Activated CD4-positive, alpha-beta T cell treated with anti-CD3 and anti-CD28 coated beads, Interleukin-2, amount 10 ng/mL, durations not matched to agents 7 days and 5 days (primary cell): ENCODE measurements at regions not wholly inside any gene's neighbourhood (a gene's known extent, or its start where the extent isn't known, plus 50 kb on each side); places are given as distances from the start of the nearest gene placed in this dataset.

Experiments
- CTCF ChIA-PET: fragments of 350-600 bp; sonication (Branson Sonifier 250); formaldehyde crosslinking; loops from one replicate; lab custom pipeline; 2021; ENCODE audit warnings: antibody characterized with exemption; lab: Charles Lee
- POLR2A ChIA-PET: fragments of 350-600 bp; sonication (Branson Sonifier 250); formaldehyde crosslinking; loops from one replicate; lab custom pipeline; 2021; ENCODE audit warnings: antibody characterized with exemption; lab: Charles Lee
- DNase-seq: peaks from one replicate; pipeline ENCODE4 v3.0.0-alpha.2; 2020
- H3K27ac Mint-ChIP-seq: one replicate; pipeline ENCODE4 v1.8.0; 2021; ENCODE audit warnings: mild to moderate bottlenecking, moderate library complexity, mixed read lengths
- H3K27me3 Mint-ChIP-seq: one replicate; pipeline ENCODE4 v1.8.0; 2021; ENCODE audit warnings: mixed read lengths
- H3K36me3 Mint-ChIP-seq: one replicate; pipeline ENCODE4 v1.8.0; 2021; ENCODE audit warnings: low read depth, mixed read lengths
- H3K4me1 Mint-ChIP-seq: one replicate; pipeline ENCODE4 v1.8.0; 2021; ENCODE audit warnings: mixed read lengths
- H3K4me3 Mint-ChIP-seq: one replicate; pipeline ENCODE4 v1.8.0; 2021; ENCODE audit warnings: mild to moderate bottlenecking, moderate library complexity, mixed read lengths
- H3K9me3 Mint-ChIP-seq: one replicate; pipeline ENCODE4 v1.8.0; 2021; ENCODE audit warnings: mixed read lengths

DNA sequence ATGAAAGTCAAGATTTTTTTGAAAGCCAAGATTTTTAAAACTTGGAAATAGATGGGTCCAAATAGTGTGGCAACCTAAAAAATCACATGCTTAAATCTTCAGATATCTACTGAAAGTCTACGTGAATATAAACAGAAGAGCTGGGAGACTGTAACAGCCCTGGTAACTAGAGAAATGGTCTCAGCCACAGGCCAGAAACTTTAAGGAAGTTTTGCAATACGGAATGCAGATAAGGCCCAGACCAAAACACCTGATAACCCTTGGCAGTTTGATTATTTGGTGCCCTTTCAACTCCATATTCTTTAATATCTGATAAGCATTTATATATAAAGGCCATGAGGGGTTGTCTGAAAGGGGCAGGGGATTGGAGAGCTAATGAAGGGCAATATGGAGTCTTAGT, 537.3 kb upstream of the TGFBR2 start:
- DNase-seq: no peak
- Mint-ChIP-seq H3K4me1 (no peaks in the 10 kb centered on the region), H3K27me3 (no peaks in the 10 kb centered on the region), H3K4me3 (no peak overlapping the region), H3K36me3 (no peaks in the 10 kb centered on the region), H3K9me3 (peaks cover 2% of the 10 kb centered on the region), H3K27ac (no peak overlapping the region)
- POLR2A ChIA-PET: no interaction called here
- CTCF ChIA-PET: interaction anchor here (0.6 kb wide), 1 partner anchor 86 kb away, joined by 3 read pairs; no protein-coding TSS in a partner anchor

DNA sequence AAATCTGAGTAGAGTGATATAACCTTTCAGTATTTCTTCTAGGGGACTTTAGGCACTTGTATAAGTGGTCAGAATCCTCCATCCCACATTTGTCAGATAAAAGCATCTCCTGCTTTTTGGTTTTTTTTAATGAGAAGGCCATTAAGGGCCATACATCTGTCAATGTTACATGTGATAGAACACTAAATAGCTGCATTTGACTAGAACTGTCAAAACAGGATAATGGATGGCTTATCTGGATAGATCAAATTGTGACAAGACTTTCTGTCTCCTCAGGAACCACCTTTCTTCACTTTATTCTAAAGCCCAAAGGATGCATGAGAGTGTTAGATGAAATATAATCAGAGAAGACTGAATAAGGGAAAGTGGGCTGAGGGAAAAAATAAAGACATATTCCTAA, 533.4 kb upstream of the TGFBR2 start:
- Mint-ChIP-seq H3K4me1 (no peaks in the 10 kb centered on the region), H3K4me3 (no peak overlapping the region), H3K36me3 (no peaks in the 10 kb centered on the region), H3K27me3 (no peaks in the 10 kb centered on the region), H3K9me3 (no peaks in the 10 kb centered on the region), H3K27ac (no peak overlapping the region)
- ChIA-PET CTCF (no interaction called here), POLR2A (no interaction called here)
- DNase-seq: no peak

DNA sequence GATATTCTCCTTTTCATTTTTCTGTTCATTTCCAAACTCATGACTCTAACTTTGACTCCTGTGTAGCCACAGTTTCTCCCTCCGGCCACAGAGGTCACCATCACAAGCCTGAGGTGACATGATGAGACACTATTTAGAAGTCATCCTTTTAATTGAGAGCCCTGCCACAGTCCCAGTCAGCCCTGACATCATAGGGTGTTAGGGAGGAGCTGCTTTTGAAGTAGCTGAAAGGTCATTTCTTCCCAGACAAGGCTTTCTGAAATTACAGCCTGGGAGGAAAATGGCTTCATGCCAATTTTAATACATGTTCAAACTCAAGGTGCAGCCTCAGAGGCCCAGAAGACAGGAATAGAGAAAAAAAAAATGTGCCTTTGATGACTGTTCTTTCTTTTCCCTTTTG, 532.8 kb upstream of the TGFBR2 start:
- DNase-seq: no peak
- no peaks in the 10 kb centered on the region for H3K4me1 Mint-ChIP-seq
- H3K4me3 Mint-ChIP-seq: no peak overlapping the region
- POLR2A ChIA-PET: interaction anchor here (0.6 kb wide), 1 partner anchor 25 kb away, joined by 3 read pairs; no protein-coding TSS in a partner anchor
- CTCF ChIA-PET: no interaction called here
- no peaks in the 10 kb centered on the region for H3K27me3 Mint-ChIP-seq
- H3K9me3 Mint-ChIP-seq: no peaks in the 10 kb centered on the region
- no peak overlapping the region for H3K27ac Mint-ChIP-seq
- H3K36me3 Mint-ChIP-seq: no peaks in the 10 kb centered on the region

DNA sequence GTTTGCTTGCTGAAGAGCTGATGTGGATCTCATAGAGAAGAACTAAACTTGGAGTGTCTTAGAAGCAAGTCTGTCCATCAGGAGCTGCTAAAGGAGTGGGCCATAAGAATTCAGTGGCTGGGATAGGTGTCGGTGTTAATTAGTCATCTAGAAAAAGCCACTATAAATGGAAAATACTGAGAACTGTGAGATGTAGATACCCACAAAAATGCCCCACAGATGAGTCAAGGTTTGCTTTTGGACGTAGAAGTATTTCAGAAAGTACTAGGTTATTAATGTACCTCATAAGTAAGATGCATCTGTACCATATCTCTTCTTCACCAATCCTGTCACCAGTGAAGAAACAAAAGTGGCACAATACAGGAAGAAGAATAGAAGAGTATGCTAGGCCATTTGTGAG, 530.9 kb upstream of the TGFBR2 start:
- no peaks in the 10 kb centered on the region for H3K4me1 Mint-ChIP-seq

DNA sequence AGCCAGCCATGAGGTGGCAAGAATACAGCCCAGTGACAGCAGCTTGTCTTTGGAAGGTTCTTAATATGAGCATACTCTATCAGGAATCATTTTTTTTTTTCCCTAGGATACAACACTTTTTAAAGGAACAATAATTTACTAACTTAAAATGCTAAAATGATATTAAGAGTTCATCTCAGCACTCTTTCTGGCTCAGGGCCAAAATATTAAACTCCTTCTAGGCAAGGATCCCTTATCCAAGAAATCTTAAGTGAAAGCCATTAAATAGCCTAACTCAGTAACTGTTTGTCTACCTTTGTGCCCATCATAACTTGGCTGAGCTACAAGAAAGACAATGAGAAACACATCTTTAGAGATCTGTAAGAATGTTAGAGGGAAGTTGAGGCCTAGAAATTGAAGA, 529.5 kb upstream of the TGFBR2 start:
- ChIA-PET POLR2A (interaction anchor here (0.6 kb wide), 1 partner anchor 1940 kb away, joined by 3 read pairs; no protein-coding TSS in a partner anchor), CTCF (interaction anchor here (0.6 to 1.0 kb wide), 2 partner anchors 16 to 38 kb away, joined by 3 read pairs; no protein-coding TSS in a partner anchor)
- Mint-ChIP-seq H3K27me3 (no peaks in the 10 kb centered on the region), H3K4me1 (no peaks in the 10 kb centered on the region), H3K36me3 (no peaks in the 10 kb centered on the region), H3K9me3 (no peaks in the 10 kb centered on the region), H3K27ac (no peak overlapping the region), H3K4me3 (no peak overlapping the region)
- DNase-seq: no peak

More for the DNA sequence above, 530.9 kb upstream of the TGFBR2 start:
- H3K4me3 Mint-ChIP-seq: no peak overlapping the region
- ChIA-PET POLR2A (no interaction called here), CTCF (interaction anchor here (0.6 kb wide), 1 partner anchor 19 kb away, joined by 3 read pairs; no protein-coding TSS in a partner anchor)
- no peaks in the 10 kb centered on the region for H3K9me3 Mint-ChIP-seq
- H3K27ac Mint-ChIP-seq: no peak overlapping the region
- no peaks in the 10 kb centered on the region for H3K36me3 Mint-ChIP-seq
- DNase-seq: no peak
- H3K27me3 Mint-ChIP-seq: no peaks in the 10 kb centered on the region

DNA sequence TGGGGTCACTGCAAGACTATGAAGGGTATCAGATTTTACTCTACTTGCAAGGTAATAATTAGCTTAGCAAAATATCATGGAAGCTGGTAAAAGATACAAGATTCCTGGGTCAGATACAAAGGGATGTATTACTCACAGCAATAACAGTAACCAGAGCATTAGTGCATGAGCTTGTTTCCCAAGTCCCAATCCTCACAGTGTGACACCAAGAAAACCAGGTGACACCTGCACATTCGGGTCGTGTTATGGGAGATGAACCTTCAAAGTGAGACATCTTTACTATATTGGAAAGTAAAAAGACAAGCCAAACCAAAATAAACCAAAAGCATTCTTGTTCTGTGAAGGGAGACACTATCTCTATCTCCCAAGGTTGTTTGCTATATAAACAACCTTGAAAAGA, 528.7 kb upstream of the TGFBR2 start:
- Mint-ChIP-seq H3K4me1 (no peaks in the 10 kb centered on the region), H3K4me3 (no peak overlapping the region), H3K36me3 (no peaks in the 10 kb centered on the region), H3K9me3 (no peaks in the 10 kb centered on the region), H3K27me3 (peaks cover 4% of the 10 kb centered on the region), H3K27ac (no peak overlapping the region)
- CTCF ChIA-PET: no interaction called here
- POLR2A ChIA-PET: no interaction called here
- no peak for DNase-seq

DNA sequence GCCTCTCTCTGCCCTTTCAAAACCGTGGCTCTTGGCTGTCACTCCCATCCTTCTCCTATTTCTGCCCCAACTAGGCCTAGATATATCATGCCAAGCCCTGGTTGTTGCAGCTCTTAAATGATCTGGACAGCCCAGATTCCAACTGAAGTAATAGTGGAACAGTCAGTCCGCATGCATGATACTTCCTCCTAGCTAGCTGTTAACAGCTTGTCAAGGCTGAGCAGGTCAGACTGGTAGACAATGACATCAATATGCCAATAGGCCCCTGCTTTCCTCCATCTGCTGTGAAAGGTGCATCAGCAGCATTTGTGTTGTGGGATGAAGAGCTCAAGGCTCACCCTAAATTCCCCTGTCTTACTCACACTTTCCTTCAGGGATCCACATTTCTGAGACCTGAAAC, 527.7 kb upstream of the TGFBR2 start:
- CTCF ChIA-PET: no interaction called here
- Mint-ChIP-seq H3K27ac (no peak overlapping the region), H3K36me3 (no peaks in the 10 kb centered on the region), H3K4me3 (no peak overlapping the region), H3K4me1 (no peaks in the 10 kb centered on the region), H3K9me3 (no peaks in the 10 kb centered on the region), H3K27me3 (peaks cover 6% of the 10 kb centered on the region)
- no peak for DNase-seq
- POLR2A ChIA-PET: no interaction called here

DNA sequence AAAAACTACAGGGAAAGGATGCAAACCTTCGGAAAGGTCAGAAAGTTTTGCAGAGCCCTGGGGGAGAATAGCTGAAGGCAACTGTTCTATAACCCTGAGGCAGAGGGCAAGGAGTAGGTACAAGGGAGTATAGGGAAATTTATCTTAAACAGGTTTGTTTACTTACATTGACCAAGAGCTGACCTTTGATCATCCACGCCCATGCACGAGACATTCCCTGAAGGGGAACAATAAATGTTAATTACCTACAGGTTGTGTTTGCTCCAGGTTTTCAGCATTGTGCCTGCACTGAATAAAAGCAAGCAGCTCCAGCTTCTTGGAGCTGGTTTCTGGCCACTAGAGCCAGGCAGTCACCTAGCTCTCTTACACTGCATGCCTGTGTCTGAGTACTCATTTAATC, 524.5 kb upstream of the TGFBR2 start:
- Mint-ChIP-seq H3K27ac (no peak overlapping the region), H3K9me3 (no peaks in the 10 kb centered on the region), H3K4me3 (no peak overlapping the region), H3K36me3 (no peaks in the 10 kb centered on the region), H3K27me3 (peaks cover 10% of the 10 kb centered on the region), H3K4me1 (peaks cover 8% of the 10 kb centered on the region)
- no peak for DNase-seq
- CTCF ChIA-PET: no interaction called here
- POLR2A ChIA-PET: no interaction called here

DNA sequence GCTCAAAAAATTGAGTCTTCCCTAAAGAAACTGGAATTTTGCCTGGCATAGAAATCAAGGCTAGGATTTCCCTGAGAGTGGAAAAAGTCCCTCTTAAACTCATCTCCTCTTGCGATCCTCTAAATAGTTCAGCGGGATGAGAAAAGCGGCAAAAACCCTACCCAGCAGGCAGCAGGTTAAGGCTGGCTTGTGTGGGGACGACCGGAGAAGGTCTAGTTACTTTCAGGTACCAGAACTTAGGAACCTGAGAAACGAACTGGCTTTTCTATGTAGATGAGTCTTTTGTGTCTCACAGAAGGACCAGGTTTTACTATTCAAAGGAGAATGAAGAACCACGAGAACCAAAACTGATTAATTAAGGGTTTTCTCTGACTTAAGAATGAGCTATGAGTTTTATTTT, 523.7 kb upstream of the TGFBR2 start:
- Mint-ChIP-seq H3K36me3 (no peaks in the 10 kb centered on the region), H3K4me1 (peaks cover 8% of the 10 kb centered on the region), H3K27me3 (peaks cover 10% of the 10 kb centered on the region), H3K4me3 (no peak overlapping the region), H3K9me3 (no peaks in the 10 kb centered on the region), H3K27ac (no peak overlapping the region)
- no peak for DNase-seq
- ChIA-PET CTCF (no interaction called here), POLR2A (no interaction called here)

DNA sequence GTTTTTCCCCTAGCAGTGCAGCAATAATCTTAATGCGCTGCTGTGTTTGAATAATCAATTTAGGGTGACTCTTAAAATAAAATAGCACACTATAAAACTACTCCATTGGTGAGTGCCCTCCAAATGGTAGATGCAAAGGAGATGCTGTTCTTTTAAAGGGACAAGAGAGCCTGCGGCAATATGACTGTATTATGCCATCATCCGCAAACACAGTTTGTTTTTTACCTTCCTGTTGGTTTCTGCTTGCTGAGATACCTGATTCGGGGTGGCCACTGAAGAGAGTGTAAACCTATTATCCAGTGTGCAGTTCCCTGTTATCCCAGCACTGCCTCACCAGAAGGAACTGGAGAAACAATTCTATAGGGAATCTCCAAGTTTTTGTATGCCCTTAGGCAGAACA, 523.1 kb upstream of the TGFBR2 start:
- Mint-ChIP-seq H3K27ac (no peak overlapping the region), H3K27me3 (peaks cover 10% of the 10 kb centered on the region), H3K9me3 (no peaks in the 10 kb centered on the region), H3K4me3 (no peak overlapping the region), H3K36me3 (no peaks in the 10 kb centered on the region), H3K4me1 (peaks cover 8% of the 10 kb centered on the region)
- ChIA-PET POLR2A (no interaction called here), CTCF (no interaction called here)
- DNase-seq: no peak

DNA sequence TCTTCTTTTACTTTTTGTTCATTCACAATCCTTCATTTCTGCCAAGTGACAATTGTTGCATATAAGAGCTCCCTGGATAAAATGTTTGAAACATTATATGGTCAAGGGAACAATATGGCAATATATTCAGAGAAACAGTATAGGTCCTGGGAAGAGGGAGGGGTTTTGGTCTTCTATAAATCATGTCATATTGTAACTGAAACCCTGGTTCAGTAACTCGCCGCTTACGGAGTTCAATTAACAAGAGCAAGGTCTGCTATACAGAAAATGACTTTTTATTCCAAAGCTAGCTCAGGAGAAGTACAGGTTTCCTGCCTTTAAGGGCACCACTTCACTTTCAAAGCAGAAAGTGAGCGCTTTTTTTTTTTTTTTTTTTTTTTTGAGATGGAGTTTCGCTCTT, 522.1 kb upstream of the TGFBR2 start:
- no peak overlapping the region for H3K4me3 Mint-ChIP-seq
- H3K4me1 Mint-ChIP-seq: peaks cover 8% of the 10 kb centered on the region
- H3K9me3 Mint-ChIP-seq: no peaks in the 10 kb centered on the region
- no peak overlapping the region for H3K27ac Mint-ChIP-seq
- peaks cover 10% of the 10 kb centered on the region for H3K27me3 Mint-ChIP-seq
- POLR2A ChIA-PET: no interaction called here
- DNase-seq: no peak
- CTCF ChIA-PET: no interaction called here
- no peaks in the 10 kb centered on the region for H3K36me3 Mint-ChIP-seq

DNA sequence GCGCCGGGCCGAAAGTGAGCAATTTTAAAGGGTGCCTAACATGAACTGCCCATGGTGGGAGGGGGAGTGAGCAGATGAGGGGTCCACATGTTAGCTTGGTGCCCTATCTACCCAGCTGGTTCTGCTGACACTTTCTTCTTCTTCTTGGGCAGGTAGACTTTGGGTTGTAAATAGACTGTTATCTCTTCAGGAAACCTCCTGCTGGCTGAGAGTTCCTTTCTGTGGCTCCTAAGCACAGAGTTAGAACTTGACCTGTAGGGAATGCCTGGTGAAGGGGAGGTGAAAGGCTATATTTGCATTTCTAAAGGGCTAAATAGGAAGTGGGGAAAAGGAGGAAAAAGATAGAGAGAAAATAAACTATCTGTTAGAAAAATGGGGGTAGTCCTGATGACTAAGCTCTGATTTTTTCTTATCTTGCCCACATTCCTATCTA, 521.4 kb upstream of the TGFBR2 start:
- peaks cover 8% of the 10 kb centered on the region for H3K4me1 Mint-ChIP-seq
- no peaks in the 10 kb centered on the region for H3K36me3 Mint-ChIP-seq
- POLR2A ChIA-PET: no interaction called here
- no peaks in the 10 kb centered on the region for H3K9me3 Mint-ChIP-seq
- CTCF ChIA-PET: no interaction called here
- DNase-seq: no peak
- no peak overlapping the region for H3K4me3 Mint-ChIP-seq
- peaks cover 10% of the 10 kb centered on the region for H3K27me3 Mint-ChIP-seq
- H3K27ac Mint-ChIP-seq: no peak overlapping the region

DNA sequence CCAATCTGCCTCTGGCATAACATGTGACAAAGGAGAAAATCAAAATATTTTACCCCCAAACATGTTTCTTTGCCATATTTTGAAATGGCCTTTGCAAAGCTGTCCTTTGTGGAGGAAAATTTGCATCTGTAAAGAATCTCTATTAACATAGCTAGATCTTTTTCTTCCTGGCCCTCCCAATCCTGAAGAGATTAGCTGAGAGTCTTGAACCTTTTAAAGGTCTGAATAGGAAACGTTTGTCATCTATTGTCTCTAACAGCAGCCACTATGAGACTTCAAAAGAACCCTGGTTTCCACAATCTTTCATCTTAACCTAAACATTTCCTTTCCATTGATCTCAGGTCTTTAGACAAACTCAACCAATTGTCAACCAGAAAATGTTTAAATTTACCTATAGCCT, 520.9 kb upstream of the TGFBR2 start:
- no peaks in the 10 kb centered on the region for H3K36me3 Mint-ChIP-seq
- peaks cover 8% of the 10 kb centered on the region for H3K4me1 Mint-ChIP-seq
- POLR2A ChIA-PET: no interaction called here
- no peak for DNase-seq
- no peak overlapping the region for H3K27ac Mint-ChIP-seq
- H3K4me3 Mint-ChIP-seq: no peak overlapping the region
- CTCF ChIA-PET: no interaction called here
- no peaks in the 10 kb centered on the region for H3K9me3 Mint-ChIP-seq
- H3K27me3 Mint-ChIP-seq: peaks cover 10% of the 10 kb centered on the region

DNA sequence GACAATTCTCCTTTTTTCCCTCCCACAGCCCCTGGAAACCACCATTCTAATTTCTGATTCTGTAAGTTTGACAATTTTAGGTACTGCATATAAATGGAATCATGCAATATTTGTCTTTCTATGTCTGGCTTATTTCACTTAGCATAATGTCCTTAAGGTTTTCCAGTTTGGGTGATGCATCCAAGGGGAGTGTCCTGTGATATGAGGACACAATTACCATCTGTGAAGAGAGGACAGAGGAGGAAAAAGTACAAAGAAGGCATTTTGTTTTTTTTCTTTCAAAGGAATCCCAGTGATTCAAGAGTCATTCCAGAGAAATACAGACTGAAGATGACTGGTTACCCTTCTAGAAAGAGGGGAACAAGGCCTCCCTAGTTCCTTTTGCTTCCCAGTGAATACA, 514.7 kb upstream of the TGFBR2 start:
- no peaks in the 10 kb centered on the region for H3K36me3 Mint-ChIP-seq
- no peak overlapping the region for H3K4me3 Mint-ChIP-seq
- no peaks in the 10 kb centered on the region for H3K27me3 Mint-ChIP-seq
- CTCF ChIA-PET: no interaction called here
- DNase-seq: no peak
- no peak overlapping the region for H3K27ac Mint-ChIP-seq
- H3K9me3 Mint-ChIP-seq: peaks cover 4% of the 10 kb centered on the region
- POLR2A ChIA-PET: no interaction called here
- no peaks in the 10 kb centered on the region for H3K4me1 Mint-ChIP-seq
